ENCODE measurements at regions not wholly inside any gene's neighbourhood (a gene's known extent, or its start where the extent isn't known, plus 50 kb on each side); places are given as distances from the start of the nearest gene placed in this dataset.
A peak's percentile ranks its signal among the peaks of the same experiment; 100 is the strongest.

DNA sequence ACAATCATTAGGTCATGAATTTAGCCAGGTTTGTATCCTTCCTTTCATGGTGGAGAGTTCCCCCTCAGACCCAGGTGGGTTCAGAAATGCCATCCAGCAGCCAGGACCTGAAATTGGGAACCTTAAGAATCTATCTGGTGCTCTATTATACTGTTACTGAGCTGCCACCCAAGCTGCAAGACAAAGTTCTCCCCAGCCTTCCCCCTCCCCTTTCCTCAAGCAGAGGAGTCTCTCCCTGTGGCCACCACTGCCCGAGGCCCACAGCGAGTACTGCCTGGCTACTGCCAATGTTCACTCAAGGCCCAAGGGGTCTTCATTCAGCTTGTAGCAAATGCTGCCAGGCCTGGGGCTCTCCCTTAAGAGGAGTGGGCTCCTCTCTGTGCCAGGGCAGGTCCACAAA, 133.8 kb downstream of the TMEM38B start:
- DNase-seq (ENCODE audit: low spot score) = no peak

- no peak for DNase-seq (ENCODE audit: low spot score)
These were observed 134.4 kb downstream of the TMEM38B start for GRCh38 chr9:105828596-105829213.

DNA sequence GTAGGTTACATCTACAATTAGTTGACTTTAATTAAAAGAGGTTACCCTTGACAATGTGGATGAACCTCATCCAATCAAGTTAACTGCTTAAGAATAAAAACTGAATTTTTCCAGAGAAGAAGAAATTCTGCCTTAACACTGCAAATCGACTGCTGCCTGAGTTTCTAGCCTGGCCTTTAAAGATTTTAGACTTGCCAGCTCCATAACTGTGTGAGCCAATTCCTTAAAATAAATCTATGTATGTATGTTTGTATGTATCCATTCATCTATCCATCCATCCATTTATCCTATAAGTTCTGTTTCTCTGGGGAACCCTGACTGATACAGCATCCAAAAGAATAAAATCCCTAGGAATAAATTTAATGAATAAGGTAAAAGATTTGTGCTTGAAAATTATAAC, 136.1 kb downstream of the TMEM38B start:
- DNase-seq (ENCODE audit: low spot score) = no peak

- DNase-seq (ENCODE audit: low spot score) = no peak
These were observed 137.9 kb downstream of the TMEM38B start for GRCh38 chr9:105832096-105832710.

DNA sequence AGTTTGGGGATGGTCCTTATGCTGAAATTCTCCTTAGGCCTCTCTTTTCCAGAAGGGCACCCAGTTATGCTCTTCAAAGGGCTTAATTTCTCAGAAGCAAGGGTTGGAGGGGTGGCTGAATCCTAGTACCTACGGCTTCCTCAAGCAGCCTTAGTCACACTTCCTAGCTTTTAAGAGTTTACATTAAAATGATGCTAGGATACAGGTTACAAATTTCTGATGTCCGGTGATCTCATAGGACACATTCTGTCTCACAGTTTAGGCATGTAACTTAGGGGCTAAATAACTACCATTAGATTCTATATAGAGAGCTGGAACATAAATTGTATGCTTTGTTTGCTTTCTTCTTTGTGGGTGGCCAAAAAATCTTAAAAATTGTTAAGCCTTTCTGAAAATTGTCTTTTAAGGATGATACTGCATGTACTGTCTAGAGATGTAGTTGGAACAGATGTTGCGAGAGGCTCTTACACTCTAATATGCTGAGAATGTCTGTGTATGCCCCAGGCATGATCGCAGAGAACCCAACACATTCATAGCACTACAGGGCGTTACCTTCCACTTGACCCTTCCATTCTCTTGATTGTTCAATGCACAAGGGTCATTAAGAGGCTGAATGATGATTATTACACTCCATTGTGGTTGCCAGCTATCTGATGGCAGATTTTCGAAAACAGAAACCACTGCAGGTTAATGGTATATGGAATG, 139.1 kb downstream of the TMEM38B start:
- DNase-seq (ENCODE audit: low spot score) = no peak

DNA sequence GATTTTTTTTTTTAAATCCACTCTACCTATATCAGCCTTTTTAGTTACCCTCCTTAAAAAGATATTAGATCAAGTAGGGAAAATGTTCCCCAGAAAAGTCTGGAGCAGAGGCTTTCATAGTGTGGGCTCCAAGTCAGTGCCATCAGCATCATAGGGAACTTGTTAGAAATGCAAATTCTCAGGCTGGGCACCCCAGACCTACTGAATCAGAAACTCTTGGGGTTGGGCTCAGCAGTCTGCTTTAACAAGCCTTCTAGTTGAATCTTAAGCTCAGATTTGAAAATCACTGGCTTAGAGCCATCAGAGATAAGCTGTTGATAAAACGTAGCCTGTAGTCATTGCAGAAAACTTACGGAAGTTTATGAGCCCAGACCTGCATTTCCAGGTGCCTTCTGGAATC, 140.1 kb downstream of the TMEM38B start:
- DNase-seq (ENCODE audit: low spot score) = no peak

- no peak for DNase-seq (ENCODE audit: low spot score)
These were observed 141.4 kb downstream of the TMEM38B start for GRCh38 chr9:105835721-105836120.

- DNase-seq (ENCODE audit: low spot score) = no peak
These were observed 142.8 kb downstream of the TMEM38B start for GRCh38 chr9:105836936-105837660.

DNA sequence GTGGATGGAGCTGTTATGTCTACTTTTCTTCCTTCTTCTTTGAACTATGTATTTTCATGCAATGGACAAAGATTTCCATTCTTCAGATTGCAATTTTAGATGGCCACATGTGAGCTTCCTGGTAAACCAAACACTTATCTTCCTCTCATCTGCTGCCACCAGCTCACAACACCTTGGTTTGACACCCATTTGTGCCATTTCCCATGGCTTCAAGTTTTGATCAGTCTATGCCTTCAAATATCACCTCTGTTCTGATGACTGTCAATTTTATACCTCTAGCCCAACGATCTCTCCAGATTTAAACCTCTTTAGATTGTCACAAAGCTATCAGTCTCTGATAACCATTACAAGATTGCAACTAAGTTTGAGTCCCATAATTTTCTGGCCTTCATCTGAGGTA, 147.2 kb downstream of the TMEM38B start:
- no peak for DNase-seq (ENCODE audit: low spot score)

GRCh38 chr9:105842023-105842644, 147.8 kb downstream of the TMEM38B start:
- DNase-seq (ENCODE audit: low spot score) = peak; percentile 58

GRCh38 chr9:105846825-105847224, 152.5 kb downstream of the TMEM38B start:
- no peak for DNase-seq (ENCODE audit: low spot score)

DNA sequence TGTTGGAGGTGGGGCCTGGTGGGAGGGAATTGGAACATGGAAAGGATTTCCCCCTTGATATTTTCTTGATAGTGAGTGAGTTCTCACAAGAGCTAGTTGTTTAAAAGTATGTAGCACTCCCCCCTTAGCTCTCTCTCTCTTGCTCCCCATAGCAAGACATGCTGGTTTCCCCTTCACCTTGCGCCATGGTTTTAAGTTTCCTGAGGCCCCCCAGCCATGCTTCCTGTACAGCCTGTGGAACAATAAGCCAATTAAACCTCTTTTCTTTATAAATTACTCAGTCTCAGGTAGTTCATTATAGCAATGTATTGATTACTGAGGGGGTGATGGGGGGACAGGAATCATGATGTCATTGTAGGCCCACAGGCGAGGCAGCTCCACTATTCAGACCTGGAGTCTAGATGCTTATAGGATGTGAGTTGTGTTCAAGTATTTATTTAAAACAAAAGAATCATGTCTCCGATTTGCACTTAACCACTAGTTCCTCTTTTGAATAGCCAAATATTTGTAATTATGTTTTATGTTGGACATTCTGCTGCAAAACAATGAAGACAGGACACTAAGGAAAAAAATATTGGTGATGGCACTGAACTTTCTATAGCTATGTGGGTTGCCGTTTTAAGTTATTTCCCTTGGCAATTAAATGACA, 156.6 kb downstream of the TMEM38B start:
- DNase-seq (ENCODE audit: low spot score) = no peak

GRCh38 chr9:105854026-105854782, 159.9 kb downstream of the TMEM38B start:
- DNase-seq (ENCODE audit: low spot score) = no peak

GRCh38 chr9:105854783-105855724, 160.7 kb downstream of the TMEM38B start:
- no peak for DNase-seq (ENCODE audit: low spot score)

DNA sequence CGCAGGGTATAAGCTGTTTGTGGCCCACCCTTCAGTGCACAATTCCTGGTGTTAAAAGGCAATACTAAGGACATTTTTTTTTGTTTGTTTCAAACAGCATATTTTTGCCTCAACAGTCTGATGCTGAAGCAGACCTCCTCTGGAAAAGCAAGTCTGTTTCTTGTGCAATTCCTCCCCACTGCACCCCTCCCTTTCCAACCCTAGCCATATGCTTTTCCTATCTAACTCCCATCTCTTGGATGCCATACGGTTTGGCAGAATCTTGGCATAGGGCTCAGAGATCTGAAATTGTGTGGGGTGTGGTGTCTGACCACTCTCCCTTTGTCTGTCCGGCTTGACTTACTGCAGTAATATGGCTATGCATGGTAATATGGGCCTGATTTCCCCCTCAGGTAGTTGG, 161.6 kb downstream of the TMEM38B start:
- no peak for DNase-seq (ENCODE audit: low spot score)

- DNase-seq (ENCODE audit: low spot score) = no peak
These were observed 163.8 kb downstream of the TMEM38B start for GRCh38 chr9:105858006-105858690.

DNA sequence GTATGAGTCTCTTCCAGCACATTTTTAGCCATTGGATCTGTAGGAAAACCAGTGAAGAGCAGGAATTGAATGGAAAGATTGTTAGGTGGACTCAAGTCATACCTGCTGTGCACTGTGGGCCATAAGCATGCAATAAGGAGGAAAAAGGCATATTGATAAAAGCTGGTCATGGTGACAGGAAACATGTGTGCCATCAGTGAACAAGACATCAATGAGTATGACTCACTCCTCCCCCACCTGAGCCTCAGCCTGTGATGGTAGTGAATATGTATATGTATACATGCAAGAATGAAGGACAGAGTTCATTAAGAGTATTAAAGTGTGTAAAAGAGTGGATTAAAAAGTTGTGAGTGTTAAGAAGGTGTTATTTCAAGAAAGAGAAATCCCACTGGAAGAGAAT, 164.5 kb downstream of the TMEM38B start:
- no peak for DNase-seq (ENCODE audit: low spot score)

DNA sequence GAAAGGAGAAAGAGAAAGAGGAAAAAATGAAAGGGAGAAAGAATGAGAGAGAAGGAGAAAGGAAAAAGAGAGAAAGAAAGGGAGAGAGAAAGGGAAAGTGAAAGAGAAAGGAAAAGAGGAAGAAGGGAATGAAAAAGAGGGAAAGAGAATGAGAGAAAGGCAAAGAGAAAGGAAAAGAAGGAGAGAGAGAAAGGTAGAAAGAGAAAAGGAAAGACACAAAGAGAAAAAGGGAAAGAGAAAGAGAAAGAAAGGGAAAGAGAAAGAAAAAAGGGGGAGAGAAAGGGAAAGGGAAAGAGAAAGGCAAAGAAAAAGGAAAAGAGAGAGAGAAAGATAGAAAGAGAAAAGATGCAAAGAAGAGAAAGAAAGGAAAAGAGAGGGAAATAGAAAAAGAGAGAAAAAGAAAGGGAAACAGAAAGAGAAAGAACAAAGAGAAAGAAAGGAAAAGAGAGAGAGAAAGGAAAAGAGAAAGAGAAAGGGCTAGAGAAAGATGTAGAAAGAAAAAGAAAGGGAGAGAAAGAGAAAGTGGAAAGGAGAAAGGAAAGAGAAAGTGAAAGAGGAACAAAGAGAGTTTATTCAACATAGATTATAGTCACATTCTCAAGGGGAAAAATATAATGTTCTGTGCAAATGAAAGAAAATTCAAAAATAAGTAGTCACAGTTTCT, 165.2 kb downstream of the TMEM38B start:
- DNase-seq (ENCODE audit: low spot score) = no peak

DNA sequence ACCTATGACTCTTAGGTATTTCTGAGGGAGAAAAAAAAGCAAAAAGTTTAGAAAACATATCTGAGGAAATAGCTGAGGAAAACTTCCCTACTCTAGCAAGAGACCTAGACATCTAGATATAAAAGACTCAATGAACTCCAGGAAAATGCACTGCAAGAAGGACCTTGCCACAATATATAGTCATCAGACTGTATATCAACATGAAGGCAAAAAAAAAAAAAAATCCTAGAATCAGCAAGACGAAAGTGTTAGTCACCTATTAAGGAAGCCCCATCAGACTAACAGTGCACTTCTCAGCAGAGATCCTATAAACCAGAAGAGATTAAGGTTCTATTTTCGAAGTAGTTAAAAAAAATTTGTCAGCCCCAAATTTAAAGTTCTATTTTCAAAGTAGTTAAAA, 166.2 kb downstream of the TMEM38B start:
- no peak for DNase-seq (ENCODE audit: low spot score)

Measured in AG20443 (cell line).